GM19240 (cell line): ENCODE measurements at regions not wholly inside any gene's neighbourhood (a gene's known extent, or its start where the extent isn't known, plus 50 kb on each side); places are given as distances from the start of the nearest gene placed in this dataset.

Experiments
- DNase-seq: peaks from one replicate; pipeline ENCODE4 v3.0.0; 2011; ENCODE audit warnings: low spot score; ENCODE audit not compliant: insufficient read length

DNA sequence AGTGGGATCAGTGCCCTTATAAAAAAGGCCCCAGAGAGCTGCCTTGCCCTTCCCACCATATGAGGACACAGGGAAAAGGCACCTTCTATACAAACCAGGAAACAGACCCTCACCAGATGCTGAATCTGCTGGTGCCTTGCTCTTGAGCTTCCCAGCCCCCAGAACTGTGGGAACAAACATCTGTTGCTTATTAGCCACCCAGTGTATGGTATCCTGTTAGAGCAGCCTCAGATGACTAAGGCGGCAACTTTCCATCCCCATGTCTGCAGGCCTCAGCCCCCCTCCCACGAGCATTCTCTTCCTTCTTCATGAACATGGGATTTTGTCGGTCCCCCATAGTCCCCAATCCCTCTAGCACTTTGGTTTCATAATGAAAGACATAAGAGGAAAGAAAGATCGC lies 202.5 kb upstream of the GAS1 start:
- DNase-seq = no peak

- DNase-seq = no peak
Measured at GRCh38 chr9:87152256-87152655, 204.9 kb upstream of the GAS1 start.

GRCh38 chr9:87156247-87156646 lies 208.9 kb upstream of the GAS1 start:
- no peak for DNase-seq

DNA sequence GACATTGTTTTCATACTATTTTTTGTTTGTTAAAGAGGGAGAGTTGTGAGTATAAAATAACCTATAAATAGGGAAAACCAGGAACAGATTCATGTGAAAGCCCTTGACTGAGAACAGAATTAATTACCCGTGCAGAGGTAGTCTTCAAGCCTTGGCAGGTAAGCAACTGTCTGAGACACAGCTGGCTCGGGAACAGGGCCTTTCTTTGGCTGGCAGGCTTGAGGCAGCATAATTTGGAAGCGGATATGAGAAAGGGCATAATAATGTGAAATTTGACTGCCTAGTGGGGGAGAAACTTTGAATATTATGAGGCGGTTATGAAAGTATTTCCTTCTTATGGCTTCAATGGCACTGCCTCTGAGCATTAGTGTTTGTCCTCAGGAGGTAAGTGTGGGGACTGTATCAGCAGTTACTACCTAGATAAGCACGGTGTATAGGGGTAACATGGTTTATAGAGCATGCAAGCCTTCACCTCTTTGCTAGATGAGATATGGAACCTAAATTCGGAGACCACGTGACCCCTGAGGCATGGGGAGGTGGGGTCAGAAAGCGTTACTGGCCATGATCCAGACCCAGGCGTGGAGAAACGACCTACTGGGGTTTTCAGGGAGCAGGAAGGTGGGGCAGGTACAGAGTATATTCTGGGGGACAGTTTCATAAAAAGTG lies 210.2 kb upstream of the GAS1 start:
- no peak for DNase-seq

DNA sequence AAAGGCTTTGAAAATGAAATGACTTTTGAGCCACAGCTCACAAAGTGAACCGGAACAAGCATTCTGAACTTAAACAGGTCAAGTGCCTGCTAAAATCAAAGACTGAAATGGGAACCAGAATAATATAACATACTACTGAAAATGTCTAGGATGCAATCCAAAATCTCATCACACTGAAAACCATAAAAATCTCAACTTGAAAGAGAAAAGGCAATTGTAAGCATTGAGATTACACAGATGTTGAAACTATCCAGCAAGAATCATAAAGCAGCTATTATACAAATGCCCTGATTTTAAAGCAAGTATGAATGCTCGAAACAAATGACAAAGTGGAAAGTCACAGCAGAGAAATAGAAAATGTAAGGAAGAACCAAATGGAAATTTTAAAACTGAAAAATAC lies 211.5 kb upstream of the GAS1 start:
- no peak for DNase-seq

DNA sequence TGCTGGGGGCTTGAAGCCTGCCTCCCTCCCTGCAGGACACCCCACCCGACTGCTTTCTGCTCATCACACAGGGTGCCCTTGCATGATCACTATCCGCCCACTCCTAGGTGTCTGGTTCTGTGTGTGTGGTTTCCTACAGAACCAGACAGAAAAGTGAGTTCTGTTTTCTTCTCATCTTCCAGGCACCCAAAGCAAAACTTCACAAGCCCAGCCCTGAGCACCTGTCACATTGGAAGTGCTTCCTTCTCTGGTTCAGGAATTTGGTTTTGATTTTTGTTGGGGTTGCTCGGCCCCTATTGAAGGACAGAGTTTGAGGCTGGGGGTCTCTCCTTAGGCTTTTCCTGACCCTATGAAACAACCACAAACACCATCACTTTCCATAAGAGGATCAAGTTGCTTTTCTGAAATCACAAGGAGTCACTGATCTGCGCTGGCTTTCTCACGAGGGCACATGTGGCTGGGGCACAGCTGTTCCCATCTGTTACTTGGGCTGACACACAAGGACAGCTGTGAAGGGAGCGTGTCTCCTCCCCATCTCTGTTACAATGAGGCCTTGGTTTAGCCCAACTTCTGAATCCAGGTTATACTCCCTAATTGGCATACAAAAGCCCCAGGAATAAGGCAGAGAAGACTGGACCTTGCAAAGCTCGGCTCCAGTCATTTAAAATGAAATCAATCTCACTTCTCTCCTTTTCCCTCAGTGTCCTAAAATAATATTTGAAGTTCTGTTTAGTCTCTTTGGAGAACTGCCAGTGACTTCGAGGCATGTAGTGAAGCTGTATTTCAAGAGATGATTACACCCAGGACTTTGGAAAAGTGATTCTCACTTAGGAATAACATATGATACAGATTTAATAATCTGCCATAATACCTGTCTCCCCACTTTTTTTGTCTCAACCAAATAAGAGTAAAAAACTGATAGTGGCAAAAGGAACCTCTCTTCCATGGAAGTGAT lies 213.1 kb upstream of the GAS1 start:
- DNase-seq = no peak

DNA sequence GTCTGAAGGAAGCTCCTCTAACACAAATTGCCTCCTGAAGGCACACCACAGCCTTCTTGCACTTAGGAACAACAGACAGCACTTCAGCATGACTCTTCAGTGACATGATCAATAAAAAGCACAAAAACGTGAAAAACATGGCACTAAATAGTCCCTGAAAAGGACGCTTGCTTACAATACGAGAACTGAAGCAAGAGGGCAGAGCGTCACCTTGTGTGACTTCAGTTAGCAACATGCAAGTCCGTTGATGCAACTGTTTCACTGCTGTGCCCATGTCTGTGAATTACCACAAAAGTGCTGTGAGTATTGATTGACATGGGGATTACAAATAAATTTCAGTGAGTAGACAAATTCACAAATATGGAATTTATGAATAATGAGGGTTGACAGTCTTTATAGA lies 219.9 kb upstream of the GAS1 start:
- no peak for DNase-seq

DNA sequence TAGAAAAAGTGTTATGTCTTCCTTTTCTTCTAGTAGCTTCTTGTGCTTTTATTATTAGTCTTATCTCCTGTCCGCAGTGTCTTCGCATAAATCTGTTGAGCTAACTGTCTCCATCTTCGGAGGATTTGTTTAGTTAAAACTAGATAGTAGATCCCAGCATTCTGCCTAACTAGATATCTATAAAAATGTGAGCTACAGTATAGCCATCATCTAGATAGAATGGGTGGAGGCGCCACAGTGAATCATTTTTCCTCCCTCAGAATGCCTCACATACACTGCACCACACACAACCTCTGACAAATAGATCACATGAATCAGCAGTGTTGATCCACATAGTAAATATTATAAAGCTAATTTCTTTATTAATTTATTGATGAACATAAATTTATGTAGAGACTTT lies 220.3 kb upstream of the GAS1 start:
- no peak for DNase-seq

GRCh38 chr9:87178302-87178701 lies 231.0 kb upstream of the GAS1 start:
- DNase-seq = no peak

DNA sequence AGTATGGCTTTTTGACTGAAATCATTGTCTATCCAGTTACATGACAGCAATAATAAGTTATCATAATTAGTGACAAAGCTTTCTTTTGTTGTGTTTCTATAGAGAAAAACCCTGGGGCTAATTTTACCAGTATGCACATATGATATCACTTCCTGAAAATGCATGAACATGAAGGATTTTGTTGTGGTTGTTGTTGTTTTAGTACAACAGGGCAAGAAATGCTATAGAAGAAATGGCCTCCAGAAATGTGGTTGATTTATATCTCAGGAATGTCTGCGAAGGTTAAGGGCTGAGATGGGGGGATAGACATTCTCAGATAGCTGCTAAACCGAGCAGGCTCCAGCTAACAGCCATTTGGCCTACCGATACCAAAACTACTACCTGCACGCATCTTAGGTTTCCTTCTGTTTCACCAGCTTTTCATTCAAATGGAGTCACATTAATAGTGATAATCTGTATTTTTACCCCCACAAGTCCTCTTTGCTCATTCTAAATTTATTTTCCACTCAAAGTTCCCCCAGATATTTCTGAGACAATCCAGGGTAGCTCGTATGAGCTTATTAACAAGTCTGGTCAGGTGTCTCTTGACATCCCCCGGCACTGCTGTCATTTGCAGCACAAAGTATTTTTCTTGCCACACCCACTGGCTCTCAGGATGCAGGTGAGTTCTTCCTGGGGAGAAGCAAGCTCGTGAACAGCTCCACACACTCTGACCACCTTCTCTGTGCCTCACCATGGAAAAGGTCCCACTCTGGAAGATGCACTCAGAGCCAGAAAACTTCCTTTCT lies 232.4 kb upstream of the GAS1 start:
- no peak for DNase-seq

DNA sequence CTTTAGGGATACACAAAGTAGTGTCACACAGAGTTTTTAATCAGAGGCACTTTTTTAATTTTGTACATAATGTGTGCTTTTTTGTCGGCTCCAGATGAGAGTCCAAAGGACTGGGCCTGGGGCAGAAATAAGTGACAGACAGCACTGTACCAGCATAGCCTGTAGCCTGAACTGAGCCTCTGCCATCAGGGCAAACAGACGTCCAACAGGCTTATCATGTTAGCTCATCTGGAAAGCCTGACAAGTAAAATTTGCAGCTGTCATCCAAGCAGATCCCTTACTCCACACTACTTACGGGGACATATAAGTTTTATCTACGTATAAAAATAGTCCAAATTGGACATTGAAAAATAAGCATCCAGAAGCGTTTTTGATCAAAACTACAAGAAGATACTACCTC lies 233.1 kb upstream of the GAS1 start:
- no peak for DNase-seq

GRCh38 chr9:87180841-87181240 lies 233.5 kb upstream of the GAS1 start:
- DNase-seq = no peak

GRCh38 chr9:87181670-87182069 lies 234.4 kb upstream of the GAS1 start:
- no peak for DNase-seq

DNA sequence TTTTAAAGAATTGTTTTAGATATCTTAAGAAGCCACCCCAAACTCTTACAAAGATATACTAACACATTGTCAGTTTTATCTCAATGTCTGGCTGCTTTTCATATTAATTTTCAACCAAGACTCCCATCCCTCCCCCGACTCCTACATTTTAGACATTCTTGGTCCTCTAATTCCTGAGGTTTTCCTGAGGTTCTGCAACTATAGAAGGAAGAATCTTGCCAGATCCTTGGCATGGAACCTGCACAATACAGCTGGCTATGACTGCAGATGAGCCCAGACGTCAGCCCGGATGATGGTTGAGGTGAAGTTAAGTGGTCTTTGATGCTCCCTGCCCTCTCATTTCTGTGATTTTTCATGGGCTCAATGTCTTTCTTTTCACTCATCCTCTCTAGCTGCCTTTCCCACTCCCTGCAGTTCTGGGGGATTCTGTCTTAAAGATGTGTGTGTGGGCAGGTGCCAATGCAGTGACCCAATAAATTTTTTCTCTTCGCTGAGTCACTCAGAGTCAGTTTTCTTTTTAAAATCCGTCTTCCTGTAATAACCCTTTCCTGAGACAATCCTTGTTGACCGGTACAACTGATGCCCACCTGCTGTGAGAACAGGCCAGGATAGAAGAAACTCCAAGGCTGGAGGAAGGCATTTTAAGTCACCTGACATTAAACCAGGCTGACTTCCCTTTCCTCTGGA lies 237.8 kb upstream of the GAS1 start:
- no peak for DNase-seq

- no peak for DNase-seq
Measured at GRCh38 chr9:87187656-87188055, 240.3 kb upstream of the GAS1 start.

DNA sequence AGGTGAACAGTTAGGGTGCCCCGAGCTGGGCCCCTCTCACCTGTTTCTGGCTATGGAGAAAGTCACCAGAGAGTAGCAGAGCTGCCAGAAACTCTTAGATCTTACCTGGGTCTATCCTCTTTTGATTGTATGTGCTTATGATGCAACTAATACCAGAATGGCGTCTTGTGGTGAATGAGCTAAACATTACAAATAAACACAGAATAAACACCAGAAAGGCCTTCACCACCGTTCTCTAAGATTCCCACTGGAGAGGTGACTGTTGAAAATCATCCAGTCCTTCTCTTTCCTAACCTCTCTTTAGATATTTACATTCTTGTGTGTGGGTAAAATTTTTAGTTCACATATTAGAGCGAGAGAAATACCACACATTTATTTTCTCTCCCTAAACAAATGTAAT lies 241.7 kb upstream of the GAS1 start:
- DNase-seq = no peak

DNA sequence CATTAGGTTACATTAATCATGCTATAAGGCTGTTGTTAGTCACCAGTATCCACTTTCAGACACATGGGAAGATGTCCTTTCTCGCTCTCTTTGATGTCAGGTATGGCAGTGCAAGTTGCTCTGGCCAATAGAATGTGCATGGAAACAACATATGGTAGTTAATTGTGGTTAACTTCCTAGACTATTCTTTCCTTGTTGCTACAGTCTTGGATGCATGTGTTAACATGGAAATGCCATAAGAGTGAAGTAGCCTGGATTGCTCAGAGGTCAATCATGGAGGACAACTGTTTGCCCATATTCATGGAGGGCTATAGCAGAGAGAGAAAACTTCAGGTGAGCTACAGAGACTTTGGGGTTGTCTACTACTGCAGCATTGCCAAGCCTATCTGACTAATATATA lies 245.8 kb upstream of the GAS1 start:
- no peak for DNase-seq

GRCh38 chr9:87193925-87194868 lies 246.9 kb upstream of the GAS1 start:
- no peak for DNase-seq

GRCh38 chr9:87195306-87195705 lies 248.0 kb upstream of the GAS1 start:
- no peak for DNase-seq

DNA sequence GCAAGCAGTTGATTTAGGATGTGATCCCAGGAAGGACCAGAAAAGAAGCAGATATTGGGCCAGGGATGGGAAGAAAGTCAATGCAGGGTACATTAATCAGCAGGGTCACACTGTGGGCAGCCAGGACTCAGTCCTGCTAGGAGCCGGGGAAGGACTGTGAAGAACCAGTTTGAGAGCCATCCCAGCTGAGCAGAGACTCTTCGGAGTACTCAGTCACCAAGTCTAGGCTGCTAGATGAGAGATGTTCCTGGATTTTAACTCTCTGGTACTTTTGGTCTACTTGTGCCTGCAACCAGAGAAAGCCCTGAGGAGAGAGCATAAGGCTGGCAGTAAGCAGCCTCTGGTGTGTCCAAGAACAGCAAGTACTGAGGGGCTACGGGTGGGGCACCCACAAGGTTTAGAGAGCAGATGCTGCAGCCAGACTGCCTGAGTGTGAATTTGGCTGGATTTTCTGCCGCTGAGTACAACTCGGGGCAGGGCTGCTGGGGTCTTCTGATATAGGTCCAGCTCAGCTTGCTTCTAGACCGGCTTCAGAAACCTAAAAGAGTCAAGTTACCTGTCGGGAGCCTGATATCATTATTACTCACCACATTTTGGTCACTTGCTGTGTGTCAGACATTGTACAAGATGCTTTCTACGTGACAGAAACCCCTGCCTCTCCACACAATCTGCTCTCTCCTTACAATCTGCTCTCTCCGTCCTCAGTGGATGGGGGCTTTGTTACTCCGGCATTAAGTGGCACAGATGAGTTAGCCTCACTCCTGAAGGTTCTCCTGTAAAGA lies 250.2 kb upstream of the GAS1 start:
- no peak for DNase-seq
